ENCODE measurements at regions not wholly inside any gene's neighbourhood (a gene's known extent, or its start where the extent isn't known, plus 50 kb on each side); places are given as distances from the start of the nearest gene placed in this dataset.

- TF ChIP-seq CTCF (IDR thresholded peaks at IDR 0.05; ENCODE audit: insufficient read depth, low read length) (no peak), SPI1 (IDR thresholded peaks at IDR 0.05; ENCODE audit: borderline replicate concordance, low read depth) (no peak), GABPA (IDR thresholded peaks at IDR 0.05; ENCODE audit: low read depth) (no peak), REST (IDR thresholded peaks at IDR 0.05; ENCODE audit: insufficient replicate concordance, low read depth) (no peak), POLR2AphosphoS5 (IDR thresholded peaks at IDR 0.05; ENCODE audit: low read depth) (no peak)
- DNase-seq (ENCODE audit: low read depth in 1 of 2, low spot score in 1 of 2): no peak
- Histone ChIP-seq H3K27ac (replicated peaks) (no peak overlapping the region), H3K4me3 (replicated peaks; ENCODE audit: insufficient read depth, low read length) (no peak overlapping the region), H3K27me3 (ENCODE audit: insufficient read depth, poor library complexity, severe bottlenecking) (no peaks in the 10 kb centered on the region)
Measured at GRCh38 chr9:118631956-118632355, 737.3 kb downstream of the BRINP1 start.

- H3K27ac ChIP-seq (replicated peaks): no peak overlapping the region
- TF ChIP-seq REST (IDR thresholded peaks at IDR 0.05; ENCODE audit: insufficient replicate concordance, low read depth): no peak
- no peak for TF ChIP-seq GABPA (IDR thresholded peaks at IDR 0.05; ENCODE audit: low read depth)
- no peak for TF ChIP-seq SPI1 (IDR thresholded peaks at IDR 0.05; ENCODE audit: borderline replicate concordance, low read depth)
- TF ChIP-seq POLR2AphosphoS5 (IDR thresholded peaks at IDR 0.05; ENCODE audit: low read depth): no peak
- TF ChIP-seq CTCF (IDR thresholded peaks at IDR 0.05; ENCODE audit: insufficient read depth, low read length): no peak
- H3K4me3 ChIP-seq (replicated peaks; ENCODE audit: insufficient read depth, low read length): no peak overlapping the region
- H3K27me3 ChIP-seq (ENCODE audit: insufficient read depth, poor library complexity, severe bottlenecking): no peaks in the 10 kb centered on the region
- no peak for DNase-seq (ENCODE audit: low read depth in 1 of 2, low spot score in 1 of 2)
Measured at GRCh38 chr9:118635416-118635815, 733.8 kb downstream of the BRINP1 start.

- TF ChIP-seq REST (IDR thresholded peaks at IDR 0.05; ENCODE audit: insufficient replicate concordance, low read depth) (no peak), SPI1 (IDR thresholded peaks at IDR 0.05; ENCODE audit: borderline replicate concordance, low read depth) (no peak), POLR2AphosphoS5 (IDR thresholded peaks at IDR 0.05; ENCODE audit: low read depth) (no peak), GABPA (IDR thresholded peaks at IDR 0.05; ENCODE audit: low read depth) (no peak), CTCF (IDR thresholded peaks at IDR 0.05; ENCODE audit: insufficient read depth, low read length) (no peak)
- H3K4me3 ChIP-seq (replicated peaks; ENCODE audit: insufficient read depth, low read length): no peak overlapping the region
- no peak for DNase-seq (ENCODE audit: low read depth in 1 of 2, low spot score in 1 of 2)
- H3K27me3 ChIP-seq (ENCODE audit: insufficient read depth, poor library complexity, severe bottlenecking): no peaks in the 10 kb centered on the region
- no peak overlapping the region for H3K27ac ChIP-seq (replicated peaks)
Measured at GRCh38 chr9:118637681-118638080, 731.6 kb downstream of the BRINP1 start.

Data from HL-60 (cell line).